ENCODE measurements at regions not wholly inside any gene's neighbourhood (a gene's known extent, or its start where the extent isn't known, plus 50 kb on each side); places are given as distances from the start of the nearest gene placed in this dataset.

DNA sequence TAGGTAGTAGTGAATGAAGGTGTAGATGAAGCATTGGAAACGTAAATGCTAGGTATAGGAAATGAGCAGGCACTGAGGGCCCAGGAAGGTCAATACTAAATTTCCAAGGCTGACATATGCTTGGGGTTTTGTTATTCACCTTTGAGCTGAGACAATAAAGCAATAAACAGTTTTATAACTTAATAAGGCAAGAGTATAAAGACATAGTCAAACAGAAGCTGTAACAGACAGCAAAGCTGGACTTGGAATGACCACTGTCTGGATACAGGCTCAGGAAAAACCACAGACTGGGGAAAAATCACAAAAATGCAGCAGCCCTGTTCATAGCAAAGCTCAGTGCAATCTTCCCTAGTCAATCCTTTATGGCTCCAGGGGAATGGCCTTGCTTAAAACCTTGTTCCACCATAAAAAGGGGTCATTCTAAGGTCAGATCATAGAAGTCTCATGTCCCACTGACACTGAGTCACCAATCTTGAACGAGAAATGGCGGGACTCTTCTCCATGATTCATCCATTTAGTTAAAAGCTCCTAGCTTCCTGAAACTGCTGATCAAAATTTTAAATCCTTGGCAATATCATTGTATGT lies 493.3 kb downstream of the CMPK2 start:
- TF ChIP-seq, protein P1, sequence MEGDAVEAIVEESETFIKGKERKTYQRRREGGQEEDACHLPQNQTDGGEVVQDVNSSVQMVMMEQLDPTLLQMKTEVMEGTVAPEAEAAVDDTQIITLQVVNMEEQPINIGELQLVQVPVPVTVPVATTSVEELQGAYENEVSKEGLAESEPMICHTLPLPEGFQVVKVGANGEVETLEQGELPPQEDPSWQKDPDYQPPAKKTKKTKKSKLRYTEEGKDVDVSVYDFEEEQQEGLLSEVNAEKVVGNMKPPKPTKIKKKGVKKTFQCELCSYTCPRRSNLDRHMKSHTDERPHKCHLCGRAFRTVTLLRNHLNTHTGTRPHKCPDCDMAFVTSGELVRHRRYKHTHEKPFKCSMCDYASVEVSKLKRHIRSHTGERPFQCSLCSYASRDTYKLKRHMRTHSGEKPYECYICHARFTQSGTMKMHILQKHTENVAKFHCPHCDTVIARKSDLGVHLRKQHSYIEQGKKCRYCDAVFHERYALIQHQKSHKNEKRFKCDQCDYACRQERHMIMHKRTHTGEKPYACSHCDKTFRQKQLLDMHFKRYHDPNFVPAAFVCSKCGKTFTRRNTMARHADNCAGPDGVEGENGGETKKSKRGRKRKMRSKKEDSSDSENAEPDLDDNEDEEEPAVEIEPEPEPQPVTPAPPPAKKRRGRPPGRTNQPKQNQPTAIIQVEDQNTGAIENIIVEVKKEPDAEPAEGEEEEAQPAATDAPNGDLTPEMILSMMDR (IDR thresholded peaks at IDR 0.05; ENCODE audit: poor library complexity, severe bottlenecking): no peak
- TF ChIP-seq EZH2 (IDR thresholded peaks at IDR 0.05; ENCODE audit: borderline replicate concordance, insufficient read depth, low read length, poor library complexity, severe bottlenecking) (no peak), RAD21 (conservative IDR thresholded peaks at IDR 0.05) (no peak), EP300 (conservative IDR thresholded peaks at IDR 0.05; ENCODE audit: poor library complexity, severe bottlenecking) (no peak), POLR2AphosphoS5 (IDR thresholded peaks at IDR 0.05) (no peak), TAF1 (IDR thresholded peaks at IDR 0.05; ENCODE audit: low read depth) (no peak), MXI1 (conservative IDR thresholded peaks at IDR 0.05; ENCODE audit: poor library complexity, severe bottlenecking) (no peak), SMC3 (conservative IDR thresholded peaks at IDR 0.05; ENCODE audit: poor library complexity) (no peak)
- TF ChIP-seq, protein P2, sequence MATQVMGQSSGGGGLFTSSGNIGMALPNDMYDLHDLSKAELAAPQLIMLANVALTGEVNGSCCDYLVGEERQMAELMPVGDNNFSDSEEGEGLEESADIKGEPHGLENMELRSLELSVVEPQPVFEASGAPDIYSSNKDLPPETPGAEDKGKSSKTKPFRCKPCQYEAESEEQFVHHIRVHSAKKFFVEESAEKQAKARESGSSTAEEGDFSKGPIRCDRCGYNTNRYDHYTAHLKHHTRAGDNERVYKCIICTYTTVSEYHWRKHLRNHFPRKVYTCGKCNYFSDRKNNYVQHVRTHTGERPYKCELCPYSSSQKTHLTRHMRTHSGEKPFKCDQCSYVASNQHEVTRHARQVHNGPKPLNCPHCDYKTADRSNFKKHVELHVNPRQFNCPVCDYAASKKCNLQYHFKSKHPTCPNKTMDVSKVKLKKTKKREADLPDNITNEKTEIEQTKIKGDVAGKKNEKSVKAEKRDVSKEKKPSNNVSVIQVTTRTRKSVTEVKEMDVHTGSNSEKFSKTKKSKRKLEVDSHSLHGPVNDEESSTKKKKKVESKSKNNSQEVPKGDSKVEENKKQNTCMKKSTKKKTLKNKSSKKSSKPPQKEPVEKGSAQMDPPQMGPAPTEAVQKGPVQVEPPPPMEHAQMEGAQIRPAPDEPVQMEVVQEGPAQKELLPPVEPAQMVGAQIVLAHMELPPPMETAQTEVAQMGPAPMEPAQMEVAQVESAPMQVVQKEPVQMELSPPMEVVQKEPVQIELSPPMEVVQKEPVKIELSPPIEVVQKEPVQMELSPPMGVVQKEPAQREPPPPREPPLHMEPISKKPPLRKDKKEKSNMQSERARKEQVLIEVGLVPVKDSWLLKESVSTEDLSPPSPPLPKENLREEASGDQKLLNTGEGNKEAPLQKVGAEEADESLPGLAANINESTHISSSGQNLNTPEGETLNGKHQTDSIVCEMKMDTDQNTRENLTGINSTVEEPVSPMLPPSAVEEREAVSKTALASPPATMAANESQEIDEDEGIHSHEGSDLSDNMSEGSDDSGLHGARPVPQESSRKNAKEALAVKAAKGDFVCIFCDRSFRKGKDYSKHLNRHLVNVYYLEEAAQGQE (IDR thresholded peaks at IDR 0.05; ENCODE audit: borderline replicate concordance): no peak

Data from neural cell (in vitro differentiated cells).